HepG2 (cell line): ENCODE measurements at regions not wholly inside any gene's neighbourhood (a gene's known extent, or its start where the extent isn't known, plus 50 kb on each side); places are given as distances from the start of the nearest gene placed in this dataset.

Experiments
- ATAC-seq: fragments of 200-7000 bp; cut with Tn5 transposase; 3 replicates; pipeline ENCODE4 v1.9.1; 2020; ENCODE audit warnings: mild to moderate bottlenecking, moderate library complexity
- BruUV-seq: library from RNA; stranded (reverse); fragments of 400-500 nt; replicated peaks from 2 replicates; lab custom pipeline; 2021; lab: Mats Ljungman, UMichigan
- CTCF ChIA-PET: fragments of 300-600 bp; formaldehyde crosslinking; extraction: SDS; loops from one replicate; lab custom pipeline; 2021; ENCODE audit warnings: low total read pairs, inconsistent platforms, low intra/inter-chr PET ratio; lab: Yijun Ruan, JAX
- POLR2A ChIA-PET: fragments of 350-600 bp; sonication (Branson Sonifier 250); formaldehyde crosslinking; loops from one replicate; lab custom pipeline; 2020; ENCODE audit warnings: antibody characterized with exemption, inconsistent platforms; lab: Yijun Ruan, JAX
- DNase-seq: peaks from one replicate; pipeline ENCODE4 v3.0.0-alpha.2; 2015; ENCODE audit warnings: low spot score
- FAIRE-seq: peaks from 3 replicates; lab custom pipeline; 2011; peaks lifted over from hg19 to GRCh38; lab: Jason Lieb, UNC
- H2AFZ ChIP-seq: one replicate; pipeline ENCODE4 v1.6.1; 2011; ENCODE audit warnings: low read length, inconsistent platforms
- H3K27ac ChIP-seq: fragments of 300-600 bp; 3 replicates; pipeline ENCODE4 v1.8.0; 2011; ENCODE audit warnings: mixed run types, mild to moderate bottlenecking, mixed read lengths, low read length, inconsistent platforms; ENCODE audit not compliant: insufficient read depth; ENCODE audit errors: extremely low read length
- H3K27me3 ChIP-seq, 2 experiments: fragments of 200-600 bp in 1 of 2; 2 replicates in 1 of 2; 3 replicates in 1 of 2; pipeline versions ENCODE4 v1.6.0 to v1.8.0; 2011; ENCODE audit warnings: low read length in 2 of 2, mild to moderate bottlenecking in 2 of 2, moderate library complexity in 2 of 2, inconsistent platforms in 1 of 2; ENCODE audit not compliant: insufficient read depth in 2 of 2, control insufficient read depth in 1 of 2
- H3K36me3 ChIP-seq, 2 experiments: fragments of 200-600 bp in 1 of 2; replicated peaks in 1 of 2; 2 replicates in 1 of 2; 3 replicates in 1 of 2; pipeline versions ENCODE4 v1.5.1 to v1.8.0; 2011; ENCODE audit warnings: low read length in 2 of 2, inconsistent platforms in 1 of 2; ENCODE audit not compliant: insufficient read depth in 2 of 2, control insufficient read depth in 1 of 2
- H3K4me1 ChIP-seq: 2 replicates; pipeline ENCODE4 v1.5.1; 2012; ENCODE audit warnings: low read length, inconsistent platforms; ENCODE audit not compliant: insufficient read depth
- H3K4me2 ChIP-seq: 2 replicates; pipeline ENCODE4 v1.6.0; 2011; ENCODE audit warnings: low read depth, low read length, inconsistent platforms
- H3K4me3 ChIP-seq, 3 experiments: fragments of 200-600 bp in 1 of 3; sonication (generic), shearing (Covaris generic) in 1 of 3; replicated peaks in 1 of 3; 2 replicates each; pipeline ENCODE4 v1.5.1; 2011 to 2016; ENCODE audit warnings: low read length in 3 of 3, inconsistent platforms in 2 of 3, low read depth in 2 of 3, mild to moderate bottlenecking in 2 of 3, control low read depth in 1 of 3, mixed read lengths in 1 of 3; ENCODE audit not compliant: insufficient read depth in 1 of 3
- H3K79me2 ChIP-seq: one replicate; pipeline ENCODE4 v1.6.1; 2011; ENCODE audit warnings: low read length, inconsistent platforms; ENCODE audit not compliant: insufficient read depth
- H3K9ac ChIP-seq: 2 replicates; pipeline ENCODE4 v1.6.0; 2011; ENCODE audit warnings: mild to moderate bottlenecking, low read depth, low read length, inconsistent platforms; ENCODE audit not compliant: insufficient read depth
- H3K9me3 ChIP-seq: 2 replicates; pipeline ENCODE4 v1.5.1; 2012; ENCODE audit warnings: mild to moderate bottlenecking, low read length
- H4K20me1 ChIP-seq: 2 replicates; pipeline ENCODE4 v1.6.0; 2011; ENCODE audit warnings: inconsistent platforms, mild to moderate bottlenecking, low read length, moderate library complexity; ENCODE audit not compliant: insufficient read depth
- ATF7 ChIP-seq, 2 experiments: fragments of 450-650 bp in 1 of 2; sonication (generic) in 1 of 2; formaldehyde crosslinking in 1 of 2; IDR thresholded peaks; 2 replicates each; pipeline versions ENCODE4 v1.4.0 to v1.6.1; 2016 to 2020; ENCODE audit warnings: antibody characterized with exemption in 1 of 2, mild to moderate bottlenecking in 1 of 2, missing genetic modification reagents in 1 of 2
- DMAP1 ChIP-seq: IDR thresholded peaks from 2 replicates; pipeline ENCODE4 v1.6.1; 2016
- FOXM1 ChIP-seq: sonication (generic); formaldehyde crosslinking; IDR thresholded peaks from 2 replicates; pipeline ENCODE4 v1.5.0; 2020; ENCODE audit warnings: missing genetic modification reagents
- HOXD1 ChIP-seq: sonication (generic); formaldehyde crosslinking; IDR thresholded peaks from 2 replicates; pipeline ENCODE4 v1.5.0; 2020; ENCODE audit warnings: missing genetic modification reagents
- IKZF4 ChIP-seq: sonication (generic); formaldehyde crosslinking; IDR thresholded peaks from 2 replicates; pipeline ENCODE4 v1.5.1; 2020; ENCODE audit warnings: borderline replicate concordance, mild to moderate bottlenecking, low read depth, missing genetic modification reagents; ENCODE audit errors: not compliant biosample characterization
- KLF12 ChIP-seq: sonication (generic); formaldehyde crosslinking; IDR thresholded peaks from 2 replicates; pipeline ENCODE4 v1.4.0; 2020; ENCODE audit warnings: missing genetic modification reagents, borderline replicate concordance
- RFXAP ChIP-seq: sonication (generic); formaldehyde crosslinking; IDR thresholded peaks from 2 replicates; pipeline ENCODE4 v1.4.0; 2020; ENCODE audit warnings: missing genetic modification reagents, borderline replicate concordance
- ZNF335 ChIP-seq: sonication (generic); formaldehyde crosslinking; IDR thresholded peaks from 2 replicates; pipeline ENCODE4 v1.4.0; 2020; ENCODE audit warnings: missing genetic modification reagents
- WGBS: methylation state at CpG from one replicate; pipeline ENCODE4 v1.1.6; 2017; ENCODE audit warnings: low lambda C conversion rate; 5-methylcytosine and 5-hydroxymethylcytosine counted together
- in situ Hi-C: cut with HindIII; loops from 2 replicates; pipeline ENCODE4 v1.10.0; 2017; ENCODE audit warnings: low pct_unique_long_range_greater_than_20kb; ENCODE audit not compliant: extremely low pct_ligation_motif_present
- intact Hi-C: fragments of 100-400 bp; cut with micrococcal nuclease; formaldehyde crosslinking; loops from one replicate; pipeline ENCODE4 v1.10.0; 2022; ENCODE audit not compliant: unreplicated experiment
- TF ChIP-seq, protein P1 (sequence below): IDR thresholded peaks from 2 replicates; pipeline ENCODE4 v1.6.1; 2016; ENCODE audit warnings: missing biosample characterization, missing genetic modification reagents, low read depth
- TF ChIP-seq, protein P2 (sequence below): sonication (generic); formaldehyde crosslinking; IDR thresholded peaks from 2 replicates; pipeline ENCODE4 v1.5.0; 2020; ENCODE audit warnings: mild to moderate bottlenecking, missing genetic modification reagents

DNA sequence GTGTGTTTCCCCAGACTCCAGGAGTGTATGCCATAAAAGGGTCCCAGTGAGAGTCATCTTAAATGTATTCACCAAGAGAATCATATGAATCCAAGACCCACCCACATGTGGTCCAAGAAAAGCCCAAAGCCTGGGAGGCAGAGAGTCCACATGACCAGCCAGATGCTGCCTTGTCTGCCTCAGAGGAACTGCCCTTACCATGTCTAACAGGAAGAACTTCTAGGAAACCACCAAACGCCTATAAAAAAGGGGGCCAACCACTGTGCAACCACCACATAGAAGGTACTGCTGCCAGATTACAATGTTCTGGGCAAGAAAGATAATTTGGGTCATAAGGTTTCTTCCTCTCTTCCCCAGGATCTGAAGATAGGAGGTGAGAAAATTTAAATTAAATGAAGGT lies 129.8 kb upstream of the SLC24A2 start (continued):
- TF ChIP-seq KLF12 (no peak), ZNF335 (no peak), IKZF4 (CRISPR knock-in tag) (no peak), RFXAP (CRISPR knock-in tag) (no peak), FOXM1 (no peak), DMAP1 (CRISPR knock-in tag) (no peak)
- TF ChIP-seq, protein P1, sequence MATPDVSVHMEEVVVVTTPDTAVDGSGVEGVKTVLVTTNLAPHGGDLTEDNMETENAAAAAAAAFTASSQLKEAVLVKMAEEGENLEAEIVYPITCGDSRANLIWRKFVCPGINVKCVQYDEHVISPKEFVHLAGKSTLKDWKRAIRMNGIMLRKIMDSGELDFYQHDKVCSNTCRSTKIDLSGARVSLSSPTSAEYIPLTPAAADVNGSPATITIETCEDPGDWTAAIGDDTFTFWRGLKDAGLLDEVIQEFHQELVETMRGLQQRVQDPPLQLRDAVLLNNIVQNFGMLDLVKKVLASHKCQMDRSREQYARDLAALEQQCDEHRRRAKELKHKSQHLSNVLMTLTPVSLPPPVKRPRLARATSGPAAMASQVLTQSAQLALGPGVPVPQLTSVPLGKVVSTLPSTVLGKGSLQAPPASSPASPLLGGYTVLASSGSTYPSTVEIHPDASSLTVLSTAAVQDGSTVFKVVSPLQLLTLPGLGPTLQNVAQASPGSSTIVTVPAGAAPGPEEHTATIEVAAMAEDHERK = no peak
- TF ChIP-seq, protein P2, sequence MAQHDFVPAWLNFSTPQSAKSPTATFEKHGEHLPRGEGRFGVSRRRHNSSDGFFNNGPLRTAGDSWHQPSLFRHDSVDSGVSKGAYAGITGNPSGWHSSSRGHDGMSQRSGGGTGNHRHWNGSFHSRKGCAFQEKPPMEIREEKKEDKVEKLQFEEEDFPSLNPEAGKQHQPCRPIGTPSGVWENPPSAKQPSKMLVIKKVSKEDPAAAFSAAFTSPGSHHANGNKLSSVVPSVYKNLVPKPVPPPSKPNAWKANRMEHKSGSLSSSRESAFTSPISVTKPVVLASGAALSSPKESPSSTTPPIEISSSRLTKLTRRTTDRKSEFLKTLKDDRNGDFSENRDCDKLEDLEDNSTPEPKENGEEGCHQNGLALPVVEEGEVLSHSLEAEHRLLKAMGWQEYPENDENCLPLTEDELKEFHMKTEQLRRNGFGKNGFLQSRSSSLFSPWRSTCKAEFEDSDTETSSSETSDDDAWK (CRISPR knock-in tag) = no peak

DNA sequence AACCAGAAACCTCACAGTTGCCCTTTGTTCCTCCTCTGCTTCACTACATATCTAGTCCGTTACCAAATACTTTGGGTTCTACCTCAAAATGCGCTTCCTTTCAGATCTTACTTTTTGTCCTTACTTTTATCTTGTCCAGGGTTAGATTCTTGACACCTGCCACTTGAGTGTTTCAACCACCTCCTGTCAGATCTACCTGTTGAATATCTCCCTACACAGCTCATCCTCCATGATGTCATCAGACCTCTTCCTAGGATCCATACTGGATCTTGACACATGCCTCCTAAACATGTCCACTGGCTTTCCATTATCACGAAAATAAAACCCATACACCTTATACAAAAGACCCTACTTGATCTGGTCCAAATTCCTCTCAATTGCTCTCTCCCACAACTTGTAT lies 125.2 kb upstream of the SLC24A2 start:
- Histone ChIP-seq H3K4me1 (no peaks in the 10 kb centered on the region), H3K27me3 (no peaks in the 10 kb centered on the region), H3K9me3 (no peaks in the 10 kb centered on the region), H3K79me2 (no peaks in the 10 kb centered on the region), H4K20me1 (no peaks in the 10 kb centered on the region), H3K36me3 (no peaks in the 10 kb centered on the region), H3K27ac (no peak overlapping the region), H3K4me3 (no peak overlapping the region), H3K9ac (no peak overlapping the region), H2AFZ (no peak overlapping the region), H3K4me2 (no peak overlapping the region)
- ATAC-seq (no peak), DNase-seq (no peak), FAIRE-seq (no peak)
- CTCF ChIA-PET = no interaction called here
- BruUV-seq = no TSS peak
- TF ChIP-seq HOXD1 = no peak
- TF ChIP-seq ATF7 (IDR thresholded peaks at IDR 0.05) = peak; percentile 62
- no peak for TF ChIP-seq ATF7 (CRISPR knock-in tag; IDR thresholded peaks at IDR 0.05)
- WGBS = 12% methylated on average over 3 of the region's 3 CpGs
- POLR2A ChIA-PET = no interaction called here
- in situ Hi-C loops = no loop called here
- intact Hi-C loops = no loop called here
